Duodenal mucosa (tissue), 2 donors: ENCODE measurements at regions not wholly inside any gene's neighbourhood (a gene's known extent, or its start where the extent isn't known, plus 50 kb on each side); places are given as distances from the start of the nearest gene placed in this dataset.

ENCODE experiments used
- H3K27ac ChIP-seq: one replicate; pipeline ENCODE4 v1.7.0; 2013; ENCODE audit warnings: low read depth, low read length
- H3K27me3 ChIP-seq, 2 donors: one replicate each; pipeline ENCODE4 v1.7.0; 2013; ENCODE audit warnings: low read length in 2 of 2, control low read depth in 1 of 2; ENCODE audit not compliant: insufficient read depth in 2 of 2, control insufficient read depth in 1 of 2
- H3K36me3 ChIP-seq, 2 donors: one replicate each; pipeline ENCODE4 v1.7.0; 2013; ENCODE audit warnings: low read length in 2 of 2, control low read depth in 1 of 2; ENCODE audit not compliant: insufficient read depth in 2 of 2, control insufficient read depth in 1 of 2
- H3K4me1 ChIP-seq, 2 donors: one replicate each; pipeline ENCODE4 v1.7.0; 2013; ENCODE audit warnings: low read length in 2 of 2, control low read depth in 1 of 2; ENCODE audit not compliant: insufficient read depth in 2 of 2, control insufficient read depth in 1 of 2
- H3K4me3 ChIP-seq, 2 donors: one replicate each; pipeline ENCODE4 v1.7.0; 2013; ENCODE audit warnings: low read length in 2 of 2, low read depth in 1 of 2
- H3K9ac ChIP-seq, 2 donors: one replicate each; pipeline ENCODE4 v1.7.0; 2013; ENCODE audit warnings: low read length in 2 of 2, low read depth in 1 of 2
- H3K9me3 ChIP-seq, 2 donors: one replicate each; pipeline ENCODE4 v1.7.0; 2013; ENCODE audit warnings: low read length in 2 of 2, control low read depth in 1 of 2; ENCODE audit not compliant: control insufficient read depth in 1 of 2

DNA sequence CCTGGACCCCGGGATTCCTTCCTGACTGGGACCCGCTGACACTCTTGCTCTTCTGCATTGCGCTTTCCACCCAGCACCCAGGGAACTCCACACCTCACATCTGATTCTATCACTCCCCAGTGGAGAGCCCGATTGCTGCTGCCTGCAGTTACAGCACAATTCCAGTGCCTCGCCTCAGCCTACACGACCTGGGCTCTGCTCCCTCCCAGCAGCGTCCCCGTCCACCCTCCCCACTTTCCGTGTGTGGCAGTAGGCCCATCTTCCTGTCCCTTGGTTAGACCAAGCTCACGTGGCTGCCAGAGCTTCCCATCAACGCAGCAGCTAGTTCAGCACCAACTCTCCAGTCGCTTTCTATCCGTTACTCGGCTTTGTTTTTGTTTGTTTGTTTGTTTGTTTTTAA lies 66.6 kb upstream of the SORBS2 start:
- no peak overlapping the region for H3K9ac ChIP-seq
- no peaks in the 10 kb centered on the region for H3K4me1 ChIP-seq
- no peaks in the 10 kb centered on the region for H3K9me3 ChIP-seq
- H3K27ac ChIP-seq = no peak overlapping the region
- no peak overlapping the region for H3K4me3 ChIP-seq
- no peaks in the 10 kb centered on the region for H3K27me3 ChIP-seq
- H3K36me3 ChIP-seq = no peaks in the 10 kb centered on the region

DNA sequence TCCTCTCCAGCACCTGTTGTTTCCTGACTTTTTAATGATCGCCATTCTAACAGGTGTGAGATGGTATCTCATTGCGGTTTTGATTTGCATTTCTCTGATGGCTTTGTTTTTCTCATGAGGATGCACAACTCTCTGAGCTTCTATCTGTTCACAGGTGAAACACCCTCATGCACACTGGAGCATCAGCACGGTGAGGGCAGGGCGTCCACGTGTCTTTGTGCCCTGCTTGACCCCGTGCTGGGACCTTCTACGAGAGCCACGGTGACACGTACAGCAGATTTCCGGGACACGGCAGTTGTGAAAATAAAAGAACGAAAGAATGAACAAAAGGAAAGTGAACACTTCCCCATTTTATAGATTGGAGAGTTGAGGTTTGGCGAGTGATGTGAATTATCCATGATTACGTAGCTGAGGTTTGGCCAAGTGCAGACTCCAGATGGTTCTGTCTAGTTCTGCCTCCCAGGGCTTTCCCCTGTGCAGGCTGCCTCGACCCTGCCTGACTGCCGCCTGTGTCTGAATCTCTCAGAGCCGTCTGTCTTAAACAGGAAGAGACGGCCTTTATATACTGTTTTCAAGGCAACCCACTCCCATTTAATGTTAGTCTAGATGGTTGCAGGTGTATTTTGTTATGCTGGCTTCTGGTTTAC lies 67.8 kb upstream of the SORBS2 start:
- H3K9ac ChIP-seq = no peak overlapping the region
- H3K36me3 ChIP-seq = no peaks in the 10 kb centered on the region
- no peaks in the 10 kb centered on the region for H3K9me3 ChIP-seq
- no peaks in the 10 kb centered on the region for H3K27me3 ChIP-seq
- H3K4me1 ChIP-seq = no peaks in the 10 kb centered on the region
- no peak overlapping the region for H3K4me3 ChIP-seq
- no peak overlapping the region for H3K27ac ChIP-seq

GRCh38 chr4:185880571-185880970 lies 68.6 kb upstream of the SORBS2 start:
- Histone ChIP-seq H3K36me3 (no peaks in the 10 kb centered on the region), H3K9me3 (no peaks in the 10 kb centered on the region), H3K9ac (no peak overlapping the region), H3K27ac (no peak overlapping the region), H3K27me3 (no peaks in the 10 kb centered on the region), H3K4me3 (no peak overlapping the region), H3K4me1 (no peaks in the 10 kb centered on the region)

DNA sequence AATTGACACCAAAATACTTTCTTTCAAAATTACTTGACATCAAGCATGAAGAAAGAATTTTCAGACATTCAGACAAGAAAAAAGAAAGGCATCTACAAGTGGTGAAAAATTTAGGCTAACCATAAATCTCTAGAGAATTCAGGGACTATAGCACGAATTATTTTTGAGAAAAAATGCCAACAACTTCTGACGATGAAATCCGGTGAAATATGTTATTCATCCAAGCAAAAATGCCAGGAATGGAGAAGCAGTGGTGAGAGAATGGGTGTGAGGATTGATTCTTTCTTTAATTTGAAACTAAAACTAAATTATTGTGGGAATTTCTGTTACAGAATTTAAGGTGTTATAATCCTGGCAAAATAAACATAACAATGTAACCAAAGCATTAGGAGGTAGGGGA lies 69.4 kb upstream of the SORBS2 start:
- Histone ChIP-seq H3K9ac (no peak overlapping the region), H3K36me3 (no peaks in the 10 kb centered on the region), H3K27ac (no peak overlapping the region), H3K9me3 (no peaks in the 10 kb centered on the region), H3K4me1 (no peaks in the 10 kb centered on the region), H3K4me3 (no peak overlapping the region), H3K27me3 (no peaks in the 10 kb centered on the region)

GRCh38 chr4:185883591-185883990 lies 71.6 kb upstream of the SORBS2 start:
- no peak overlapping the region for H3K9ac ChIP-seq
- no peak overlapping the region for H3K27ac ChIP-seq
- H3K4me1 ChIP-seq = no peaks in the 10 kb centered on the region
- no peaks in the 10 kb centered on the region for H3K36me3 ChIP-seq
- H3K9me3 ChIP-seq = peaks cover 0 to under 1% of the 10 kb centered on the region in 2 donors
- no peak overlapping the region for H3K4me3 ChIP-seq
- no peaks in the 10 kb centered on the region for H3K27me3 ChIP-seq

GRCh38 chr4:185885075-185885474 lies 73.1 kb upstream of the SORBS2 start:
- Histone ChIP-seq H3K9me3 (peaks cover 0 to 3% of the 10 kb centered on the region in 2 donors), H3K27ac (no peak overlapping the region), H3K27me3 (no peaks in the 10 kb centered on the region), H3K4me3 (no peak overlapping the region), H3K36me3 (no peaks in the 10 kb centered on the region), H3K4me1 (no peaks in the 10 kb centered on the region), H3K9ac (no peak overlapping the region)

GRCh38 chr4:185885604-185886003 lies 73.6 kb upstream of the SORBS2 start:
- Histone ChIP-seq H3K36me3 (no peaks in the 10 kb centered on the region), H3K27ac (no peak overlapping the region), H3K4me3 (no peak overlapping the region), H3K4me1 (no peaks in the 10 kb centered on the region), H3K27me3 (no peaks in the 10 kb centered on the region), H3K9ac (no peak overlapping the region), H3K9me3 (peaks cover 0 to 3% of the 10 kb centered on the region in 2 donors)

DNA sequence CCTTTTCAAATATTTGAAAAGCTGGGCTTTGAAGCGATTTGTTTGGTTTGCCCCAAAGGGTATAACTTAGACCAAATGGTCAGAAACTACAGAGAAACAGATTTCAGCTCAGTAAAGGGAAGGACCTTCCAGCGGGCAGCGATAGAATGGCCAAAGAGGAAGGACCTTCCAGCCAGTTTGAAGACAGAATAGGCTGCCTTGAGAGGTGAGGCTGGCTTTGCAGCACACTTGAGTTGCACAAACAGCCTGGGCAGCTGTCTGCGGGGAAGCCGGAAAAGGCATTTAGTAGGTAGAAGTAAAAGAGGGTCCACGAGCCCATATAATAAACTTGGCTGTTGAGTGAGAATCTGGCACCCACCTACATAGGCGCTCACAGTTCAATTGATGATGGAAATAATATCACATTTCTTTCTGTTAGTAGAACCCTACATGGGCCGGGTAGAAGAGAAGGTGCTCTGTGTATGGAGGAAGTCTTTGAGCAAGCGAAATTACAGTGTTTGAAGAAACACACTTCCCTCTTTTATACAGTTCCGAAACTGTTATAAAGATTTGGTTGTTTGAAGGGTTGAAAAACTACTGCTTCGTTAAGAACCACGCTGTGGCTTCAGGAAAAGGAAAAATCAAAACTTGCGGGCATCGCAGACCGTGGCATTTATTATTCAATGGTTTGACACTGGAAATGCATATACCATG lies 75.0 kb upstream of the SORBS2 start:
- Histone ChIP-seq H3K36me3 (no peaks in the 10 kb centered on the region), H3K4me1 (no peaks in the 10 kb centered on the region), H3K27me3 (no peaks in the 10 kb centered on the region), H3K4me3 (no peak overlapping the region), H3K9me3 (peaks cover 0 to 3% of the 10 kb centered on the region in 2 donors), H3K27ac (no peak overlapping the region), H3K9ac (no peak overlapping the region)

DNA sequence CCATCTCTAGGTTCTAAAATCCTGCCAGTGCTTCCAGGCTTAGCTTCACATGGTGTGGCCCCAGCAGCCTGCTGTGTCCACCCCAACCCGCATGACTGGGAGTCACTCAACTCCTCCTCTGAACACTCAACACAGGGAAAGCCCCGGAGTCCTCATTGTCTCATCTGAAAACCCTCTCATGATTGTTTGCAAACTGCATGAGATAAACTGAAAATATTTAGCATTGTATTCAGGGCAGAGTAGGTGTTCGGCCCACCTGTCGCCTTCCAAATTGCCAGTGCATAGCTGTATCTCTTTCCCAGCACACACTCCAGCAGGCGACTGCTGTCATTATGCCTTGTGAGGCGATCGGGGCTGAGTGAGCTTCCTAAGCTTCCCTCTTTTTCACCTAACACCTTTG lies 76.7 kb upstream of the SORBS2 start:
- Histone ChIP-seq H3K9me3 (peaks cover 0 to 3% of the 10 kb centered on the region in 2 donors), H3K9ac (no peak overlapping the region), H3K4me3 (no peak overlapping the region), H3K27ac (no peak overlapping the region), H3K27me3 (no peaks in the 10 kb centered on the region), H3K36me3 (no peaks in the 10 kb centered on the region), H3K4me1 (no peaks in the 10 kb centered on the region)

- Histone ChIP-seq H3K27ac (no peak overlapping the region), H3K4me1 (no peaks in the 10 kb centered on the region), H3K27me3 (no peaks in the 10 kb centered on the region), H3K4me3 (no peak overlapping the region), H3K9me3 (peaks cover 0 to 3% of the 10 kb centered on the region in 2 donors), H3K36me3 (no peaks in the 10 kb centered on the region), H3K9ac (no peak overlapping the region)
Measured at GRCh38 chr4:185889585-185889984, 77.6 kb upstream of the SORBS2 start.
